NCI-H2227 (cell line): ENCODE measurements at regions not wholly inside any gene's neighbourhood (a gene's known extent, or its start where the extent isn't known, plus 50 kb on each side); places are given as distances from the start of the nearest gene placed in this dataset.
"Not testable (repeated sequence)": the region's sequence is repeated elsewhere in the genome, so short reads cannot be mapped to it uniquely, and the experiment has no call there.

Experiments
- DNase-seq: peaks from one replicate; lab custom pipeline; 2025; ENCODE audit not compliant: unreplicated experiment; lab: John Stamatoyannopoulos, UW

DNA sequence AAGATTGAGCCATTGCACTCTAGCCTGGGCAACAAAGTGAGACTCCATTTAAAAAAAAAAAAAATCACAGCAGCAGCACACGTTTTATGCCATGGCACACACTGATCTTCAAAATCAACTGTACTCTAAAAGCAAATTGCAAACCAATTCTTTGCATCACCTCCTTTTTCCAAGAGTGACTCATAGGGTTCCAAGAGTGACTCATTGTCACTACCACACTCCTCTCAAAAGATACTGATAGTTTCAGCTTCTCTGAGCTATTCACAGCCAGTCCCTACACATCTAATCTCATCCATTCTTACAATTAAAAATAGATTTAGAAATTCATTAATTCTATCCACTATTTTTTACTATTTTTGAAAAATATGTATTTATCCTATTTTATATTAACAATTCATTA lies 1494.9 kb upstream of the AGA start:
- no peak for DNase-seq

DNA sequence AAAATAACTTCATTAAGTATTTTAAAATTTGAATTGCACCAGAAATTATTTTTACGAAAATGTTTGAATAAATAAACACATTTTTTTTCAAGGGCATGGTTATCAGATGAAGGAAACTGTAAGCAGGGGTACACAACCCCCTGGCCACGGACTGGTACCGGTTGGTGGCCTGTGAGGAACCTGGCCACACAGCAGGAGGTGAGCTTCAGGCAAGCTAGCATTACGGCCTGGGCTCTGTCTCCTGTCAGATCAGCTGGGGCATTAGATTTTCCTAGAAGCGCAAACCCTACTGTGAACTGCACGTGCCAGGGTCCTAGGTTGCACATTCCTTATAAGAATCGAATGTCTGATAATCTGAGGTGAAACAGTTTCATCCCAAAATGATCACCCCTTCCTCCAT lies 1499.7 kb upstream of the AGA start:
- DNase-seq, result no peak

DNA sequence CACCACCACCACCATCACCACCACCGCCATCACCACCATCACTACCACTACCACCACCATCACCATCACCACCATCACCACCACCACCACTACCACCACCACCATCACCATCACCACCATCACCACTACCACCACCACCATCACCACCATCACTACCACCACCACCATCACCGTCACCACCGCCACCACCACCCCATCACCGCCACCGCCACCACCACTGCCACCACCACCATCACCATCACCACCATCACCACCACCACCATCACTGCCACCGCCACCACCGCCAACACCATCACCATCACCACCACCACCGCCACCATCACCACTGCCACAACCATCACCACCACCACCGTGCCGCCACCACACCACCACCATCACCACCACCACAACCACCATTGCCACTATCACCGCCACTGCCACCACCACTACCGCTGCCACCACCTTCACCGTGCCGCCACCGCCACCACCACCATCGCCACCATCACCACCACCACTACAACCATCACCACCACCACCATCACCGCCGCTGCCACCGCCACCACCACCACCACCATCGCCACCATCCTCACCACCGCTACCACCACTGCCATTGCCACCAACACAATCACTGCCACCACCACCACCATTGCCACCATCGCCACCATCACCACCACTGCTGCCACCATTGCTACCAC lies 1511.3 kb upstream of the AGA start:
- DNase-seq, result no peak

DNA sequence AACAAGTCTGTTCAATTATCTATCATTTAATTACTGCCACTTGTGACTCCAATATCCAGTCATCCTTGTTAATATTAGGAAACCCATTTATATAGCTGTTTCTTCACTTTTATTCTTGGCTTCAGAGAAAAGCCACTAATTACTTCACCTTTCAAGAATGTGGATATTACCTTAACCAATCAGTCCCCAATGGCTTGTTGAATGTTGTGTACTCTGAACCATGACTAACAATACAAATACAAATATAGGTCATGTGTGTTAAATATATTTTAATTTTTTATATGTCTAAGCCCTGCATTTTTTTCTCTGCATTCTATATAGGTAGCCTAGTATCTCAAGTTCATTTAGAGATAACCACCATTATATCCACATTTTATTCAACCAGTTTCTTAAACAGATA lies 1513.4 kb upstream of the AGA start:
- DNase-seq, result no peak

DNA sequence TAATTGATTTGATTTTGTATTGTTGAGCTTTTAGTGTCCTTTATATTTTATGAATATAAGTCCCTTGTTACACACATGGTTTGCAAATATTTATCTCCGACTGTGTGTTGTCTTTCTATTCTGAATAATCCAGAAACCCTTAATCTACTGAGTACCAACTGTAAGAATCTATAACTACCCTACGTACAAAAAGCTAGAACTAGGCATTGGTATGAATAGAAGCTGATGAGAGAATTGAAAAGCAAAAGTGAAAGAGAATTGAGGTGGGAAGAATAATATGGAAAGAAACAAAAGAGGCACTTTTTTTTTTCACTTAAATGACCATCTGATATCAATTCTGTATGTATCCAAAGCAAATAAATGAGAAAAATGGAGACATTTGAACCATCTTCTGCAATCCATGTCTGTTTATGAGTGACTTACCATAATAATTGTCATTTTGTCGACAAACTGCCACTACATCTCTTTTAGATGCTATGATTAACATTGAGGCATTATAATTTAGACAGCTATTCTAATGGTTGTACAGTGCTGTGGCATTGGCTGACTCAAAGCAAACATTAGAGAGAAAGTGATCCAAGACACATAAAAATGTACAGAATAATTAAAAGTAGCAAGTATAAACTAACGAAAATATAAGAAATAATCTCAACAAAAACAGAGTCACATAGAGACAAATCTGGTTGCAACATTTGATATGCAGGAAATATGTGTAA lies 1516.6 kb upstream of the AGA start:
- DNase-seq, result no peak

DNA sequence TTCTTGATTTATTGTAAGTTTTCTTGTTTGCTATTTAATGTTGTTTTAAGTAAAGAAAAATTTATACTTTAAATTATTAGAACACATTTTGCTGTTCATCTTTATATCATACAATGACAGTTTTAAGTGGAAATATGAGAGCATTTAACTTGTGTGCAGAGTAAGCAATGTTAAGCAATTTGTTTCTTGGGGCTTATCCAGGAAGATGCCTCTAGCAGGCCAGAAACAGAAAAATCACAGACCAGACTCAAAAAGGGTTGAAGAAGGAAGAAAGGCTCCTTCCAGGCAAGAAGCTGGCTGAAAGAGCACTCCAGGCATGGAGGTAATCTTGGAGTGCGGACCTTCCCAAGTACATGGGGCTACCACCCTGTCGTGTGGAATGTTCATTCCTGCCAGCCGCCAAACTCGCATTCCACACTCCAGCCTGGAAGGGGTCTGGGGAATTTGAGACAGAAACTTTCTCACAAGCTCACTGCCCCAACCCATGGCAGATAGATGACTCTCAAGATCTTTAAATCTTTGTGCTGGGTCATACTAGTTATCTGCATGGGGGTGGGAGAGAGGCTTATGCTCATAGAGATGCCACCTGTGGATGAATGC lies 1521.3 kb upstream of the AGA start:
- DNase-seq, result no peak

DNA sequence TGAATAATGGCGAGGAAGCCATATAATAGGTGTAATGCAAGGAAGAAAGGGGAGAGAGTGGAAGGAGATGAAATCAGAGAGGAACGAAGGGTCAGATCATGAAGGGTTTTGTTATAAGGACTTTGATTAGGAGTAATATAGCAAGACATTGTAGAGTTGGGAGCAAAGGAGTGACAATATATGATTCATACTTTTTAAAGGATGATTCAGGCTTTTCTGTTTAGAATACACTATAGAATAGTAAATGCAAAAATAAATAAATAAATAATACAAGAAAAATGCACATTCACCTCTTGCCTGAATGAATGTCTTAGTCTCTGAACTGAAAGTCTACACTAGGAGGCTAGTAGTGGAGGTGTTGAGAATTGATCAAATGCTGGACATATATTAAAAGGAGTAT lies 1524.4 kb upstream of the AGA start:
- DNase-seq, result no peak

DNA sequence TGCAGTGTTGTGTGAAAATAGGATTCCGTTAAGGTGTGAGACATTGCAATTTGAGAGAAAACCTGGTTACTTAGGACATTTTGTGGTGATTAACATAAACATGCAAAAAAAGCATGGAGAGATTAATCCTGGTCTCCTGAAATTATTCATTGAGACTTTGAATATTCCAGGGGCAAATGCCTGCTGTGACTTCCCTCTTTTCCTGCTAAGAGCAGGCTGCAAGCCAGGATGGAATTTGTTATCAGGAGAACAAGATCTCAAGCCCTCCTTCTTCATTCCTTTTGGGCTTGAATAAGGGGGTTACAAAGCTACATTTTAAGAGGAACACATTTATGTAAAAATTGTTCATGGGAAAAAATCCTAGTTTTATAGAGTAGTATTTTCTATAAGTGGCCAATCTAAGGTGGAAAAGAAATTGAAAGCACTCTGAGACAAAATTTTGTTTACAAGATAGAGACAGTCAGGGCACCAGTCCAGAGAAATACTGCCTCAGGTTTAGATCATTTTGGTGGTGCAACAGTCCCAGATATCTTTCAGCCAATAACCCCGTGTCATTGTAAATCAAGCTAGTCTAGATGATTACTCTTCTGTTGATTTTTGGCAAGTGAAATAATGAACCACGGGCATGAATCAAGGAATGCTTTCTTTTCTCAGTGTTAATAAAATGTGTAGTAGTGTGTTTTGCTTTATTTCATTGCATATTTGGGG lies 1528.3 kb upstream of the AGA start:
- DNase-seq, result no peak

DNA sequence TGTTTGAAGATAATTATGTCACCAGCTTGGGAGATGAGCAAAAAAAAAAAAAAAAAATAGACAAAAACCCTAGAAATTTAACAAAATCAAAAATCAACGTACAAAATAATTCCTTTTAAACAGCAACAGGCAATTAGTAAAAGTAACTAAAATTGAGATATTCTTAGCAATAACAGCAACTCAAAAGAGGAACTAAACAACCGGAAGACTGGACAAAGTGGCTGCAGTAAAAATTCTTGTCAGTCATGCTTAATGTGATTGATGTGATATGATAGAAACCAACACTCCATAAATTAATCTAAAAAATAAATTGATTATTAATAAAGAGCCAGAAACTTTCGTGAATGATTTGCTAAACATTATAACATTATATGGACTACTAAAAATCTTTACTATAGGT lies 1534.6 kb upstream of the AGA start:
- no peak for DNase-seq

DNA sequence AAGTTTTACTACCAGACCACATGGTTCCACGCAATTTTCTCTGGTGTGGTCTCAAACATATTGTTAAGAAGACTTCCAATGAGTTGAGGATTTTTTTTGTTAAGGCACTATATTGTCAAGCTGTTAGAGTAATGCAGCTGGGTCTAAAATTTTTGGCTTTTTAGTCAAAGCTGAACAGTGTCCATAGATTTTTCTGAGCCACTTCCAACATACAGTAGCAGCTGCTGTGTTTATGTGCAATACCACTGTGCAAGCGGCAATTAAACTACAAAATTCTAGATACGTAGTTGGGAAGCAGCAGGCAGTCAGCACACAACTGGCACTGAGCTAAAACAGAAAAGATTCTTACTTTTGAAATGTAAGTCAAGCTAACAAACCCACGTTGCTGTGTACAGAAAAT lies 1551.1 kb upstream of the AGA start:
- no peak for DNase-seq

DNA sequence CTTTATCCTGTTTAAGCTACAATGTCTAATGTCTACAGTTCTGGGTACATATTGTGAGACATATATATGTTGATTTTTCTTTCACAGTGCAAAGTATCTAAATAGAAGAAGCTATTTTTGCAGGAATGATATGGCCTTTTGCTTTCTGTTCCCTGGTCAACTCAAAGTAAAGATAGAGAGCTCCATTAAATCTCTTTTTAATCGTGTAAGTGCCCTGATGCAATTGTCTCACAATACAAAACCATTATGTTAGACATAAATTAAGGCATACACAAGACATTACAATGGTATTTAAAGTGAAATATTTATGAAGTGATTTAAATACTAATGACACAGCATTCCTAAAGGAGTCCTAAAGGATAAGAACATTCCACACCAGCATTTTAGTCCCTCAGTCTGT lies 1559.7 kb upstream of the AGA start:
- DNase-seq, result no peak

DNA sequence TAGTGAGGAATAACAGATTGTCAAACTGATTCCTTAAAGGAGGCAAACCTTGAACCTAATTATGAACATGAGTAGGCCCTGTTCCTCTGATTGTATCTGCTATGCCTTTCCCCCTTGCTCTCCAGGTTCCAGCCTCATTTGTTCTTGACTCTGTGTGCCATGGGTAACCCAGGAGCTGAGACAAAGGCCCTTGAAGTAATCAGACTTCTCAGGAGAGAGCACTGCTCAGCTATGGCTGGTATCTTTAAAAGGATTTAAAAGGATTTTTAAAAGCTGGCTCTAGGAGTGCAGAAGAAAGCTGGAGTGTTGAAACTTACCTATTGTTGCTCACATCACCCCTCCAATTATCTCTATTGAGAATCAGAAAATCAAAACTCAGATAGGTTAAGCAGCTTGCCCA lies 1565.5 kb upstream of the AGA start:
- no peak for DNase-seq

DNA sequence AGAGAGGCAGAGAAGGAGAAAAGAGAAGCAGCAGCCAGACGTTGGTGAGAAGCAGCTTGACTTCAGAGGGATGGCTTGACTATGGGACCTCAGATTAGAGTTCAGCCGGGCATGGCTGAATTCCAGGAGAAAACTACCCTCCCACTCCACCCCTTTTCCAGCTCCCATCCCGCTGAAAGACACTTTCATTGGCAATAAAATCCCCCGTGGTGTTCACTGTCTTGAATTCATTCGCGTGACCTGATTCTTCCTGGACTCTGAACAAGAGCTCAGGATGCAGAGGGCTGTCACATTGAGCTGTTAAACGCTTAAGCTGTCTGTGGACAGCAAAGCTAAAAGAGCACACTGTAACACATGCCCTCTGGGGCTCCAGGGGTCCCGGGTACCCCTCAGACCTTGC lies 1575.3 kb upstream of the AGA start:
- no peak for DNase-seq

DNA sequence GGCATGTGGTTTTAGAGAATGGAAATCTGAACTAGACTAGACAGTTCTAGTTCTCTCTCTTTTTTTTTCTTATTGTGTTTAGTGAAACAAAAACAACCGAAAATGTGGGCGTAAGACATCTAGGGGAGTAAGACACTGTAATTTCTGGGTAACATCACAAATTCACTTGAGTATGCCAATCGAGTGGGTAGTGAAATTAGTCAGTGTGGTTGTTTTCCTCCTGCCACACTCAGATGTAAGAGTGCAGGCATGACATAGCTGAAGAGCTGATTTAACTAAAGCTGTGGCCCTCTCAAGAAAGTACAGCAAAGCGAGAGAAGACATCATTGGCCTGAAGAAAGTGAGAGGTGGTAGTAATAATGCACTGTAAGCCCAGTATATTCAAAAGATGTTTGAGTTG lies 1585.3 kb upstream of the AGA start:
- DNase-seq, result no peak

DNA sequence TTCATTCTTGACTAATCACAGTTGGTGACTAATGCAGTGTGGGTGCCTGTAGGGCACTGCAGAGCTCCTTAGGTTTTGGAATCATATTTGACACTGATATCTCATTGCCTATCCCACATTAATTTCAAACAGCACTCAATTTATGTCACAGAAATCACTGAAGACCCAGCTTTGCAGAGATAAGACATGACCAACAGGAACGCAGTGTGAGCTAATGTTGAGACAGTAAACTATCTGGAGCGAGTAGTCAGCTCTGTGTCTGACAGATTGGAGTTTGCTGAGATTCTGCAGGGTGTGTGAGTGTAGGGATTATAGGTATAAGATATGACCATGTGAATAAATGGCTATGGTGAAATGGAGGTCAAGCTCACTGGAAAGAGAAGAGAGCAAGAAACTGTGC lies 1586.1 kb upstream of the AGA start:
- DNase-seq, result no peak

DNA sequence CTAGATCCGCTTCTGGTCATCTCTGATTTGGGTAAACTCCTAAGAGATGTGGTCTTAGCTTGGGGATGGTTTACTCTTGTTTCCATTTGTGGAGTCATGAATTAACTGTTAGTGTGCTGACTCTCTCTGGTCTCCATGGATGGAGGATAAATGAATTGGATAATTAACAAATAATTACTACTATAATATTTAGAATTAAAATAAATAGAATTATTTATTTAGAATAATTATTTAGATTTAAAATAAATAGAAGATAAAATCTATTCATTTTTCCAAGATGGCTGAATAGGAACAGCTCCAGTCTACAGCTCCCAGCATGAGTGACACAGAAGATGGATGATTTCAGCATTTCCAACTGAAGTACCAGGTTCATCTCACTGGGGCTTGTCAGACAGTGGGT lies 1587.4 kb upstream of the AGA start:
- DNase-seq, result no peak

DNA sequence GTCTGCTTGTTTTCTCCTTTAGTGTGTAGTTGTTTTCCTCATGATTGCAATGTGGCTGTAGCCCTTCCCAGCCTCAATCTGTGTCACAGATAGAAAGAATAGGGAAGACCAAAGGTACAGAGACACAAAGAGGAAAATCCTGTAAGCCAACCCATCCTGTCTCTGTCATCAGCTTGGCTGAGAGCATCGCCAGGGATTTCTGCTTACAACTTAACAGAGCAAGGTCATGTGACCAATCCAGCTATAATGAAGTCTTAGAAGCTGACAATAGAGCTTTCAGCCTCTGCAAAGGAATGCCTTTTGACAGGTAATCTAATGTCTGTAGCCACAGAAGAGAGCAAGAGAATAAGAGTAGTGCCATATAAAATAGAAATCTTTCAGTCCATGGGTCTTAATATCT lies 1598.0 kb upstream of the AGA start:
- DNase-seq, result no peak

DNA sequence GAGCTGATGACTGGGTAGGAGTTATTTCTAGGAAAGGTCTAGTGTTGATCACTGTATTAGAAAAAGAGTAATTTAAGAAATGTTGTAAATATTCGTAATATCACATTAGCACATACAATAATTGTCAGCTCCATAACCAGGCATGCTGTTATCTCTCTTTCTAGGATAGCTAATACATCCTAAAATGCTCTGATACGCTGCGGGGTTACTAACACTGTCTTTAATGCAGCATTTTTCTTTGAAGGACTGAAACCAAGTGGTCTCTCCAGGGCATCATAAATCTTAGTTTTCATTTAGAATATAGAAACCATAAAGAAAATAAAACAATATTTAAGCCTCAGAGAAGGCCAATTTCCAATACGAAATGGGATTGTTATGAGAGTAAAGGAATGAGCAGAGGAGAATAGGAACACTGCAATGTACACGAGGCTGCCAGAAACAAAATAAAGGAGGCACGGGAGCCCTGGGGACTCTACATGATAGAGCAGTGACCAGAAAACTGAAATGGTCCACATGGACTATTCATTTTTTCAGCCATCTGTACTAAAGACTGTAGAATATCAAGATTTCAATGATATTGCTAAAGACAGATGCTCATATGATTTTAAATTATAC lies 1606.7 kb upstream of the AGA start:
- DNase-seq, result no peak

DNA sequence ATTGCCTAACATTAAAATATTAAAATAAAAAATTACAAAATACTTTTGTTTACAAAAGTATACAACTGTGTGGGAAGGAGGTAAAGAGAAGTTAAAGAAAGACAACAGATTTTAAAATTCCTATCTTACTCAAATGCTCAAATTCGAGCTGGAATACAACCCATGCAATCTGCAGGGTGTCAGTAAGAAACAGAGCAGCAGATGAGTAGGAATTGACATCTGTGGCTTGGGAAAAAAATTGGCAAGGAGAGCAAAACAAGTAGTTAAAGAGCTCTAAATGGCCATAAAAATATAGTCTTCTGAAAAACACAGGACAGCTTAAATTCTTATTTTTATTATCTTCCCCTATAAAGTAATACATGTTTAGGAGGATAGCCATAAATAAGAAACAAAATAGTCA lies 1609.0 kb upstream of the AGA start:
- DNase-seq, result no peak

DNA sequence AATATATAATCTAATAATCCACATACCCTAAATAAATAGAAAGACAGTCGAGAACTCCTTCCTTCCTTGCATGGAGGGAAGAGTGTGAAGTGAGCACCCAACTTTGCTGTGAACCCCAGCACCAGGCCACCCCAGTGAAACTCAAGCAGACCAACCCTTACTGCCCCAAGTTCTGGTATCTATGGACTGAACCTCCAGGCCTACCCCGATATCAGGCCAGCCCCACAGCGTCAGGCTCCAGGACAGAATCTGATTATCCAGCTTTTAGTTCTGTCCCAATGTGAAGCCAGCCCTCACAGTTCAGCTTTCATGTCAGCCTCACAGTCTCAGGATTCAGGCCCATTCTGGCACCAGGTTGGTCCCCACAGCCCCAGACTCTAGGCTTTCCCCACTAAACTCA lies 1617.2 kb upstream of the AGA start:
- DNase-seq, result no peak

DNA sequence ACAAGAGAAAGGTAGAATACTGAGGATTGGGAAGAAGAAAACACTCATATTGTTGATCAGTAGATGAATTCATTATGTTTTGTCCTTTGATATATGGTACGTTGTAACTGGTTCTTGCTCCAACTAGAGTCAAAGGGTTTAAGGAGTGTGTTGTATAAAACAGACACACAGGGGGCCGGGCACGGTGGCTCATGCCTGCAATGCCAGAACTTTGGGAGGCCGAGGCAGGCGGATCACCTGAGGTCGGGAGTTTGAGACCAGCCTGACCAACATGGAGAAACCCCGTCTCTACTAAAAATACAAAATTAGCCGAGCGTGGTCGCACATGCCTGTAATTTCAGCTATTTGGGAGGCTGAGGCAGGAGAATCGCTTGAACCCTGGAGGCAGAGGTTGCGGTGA lies 1624.0 kb upstream of the AGA start:
- not testable (repeated sequence) for DNase-seq

DNA sequence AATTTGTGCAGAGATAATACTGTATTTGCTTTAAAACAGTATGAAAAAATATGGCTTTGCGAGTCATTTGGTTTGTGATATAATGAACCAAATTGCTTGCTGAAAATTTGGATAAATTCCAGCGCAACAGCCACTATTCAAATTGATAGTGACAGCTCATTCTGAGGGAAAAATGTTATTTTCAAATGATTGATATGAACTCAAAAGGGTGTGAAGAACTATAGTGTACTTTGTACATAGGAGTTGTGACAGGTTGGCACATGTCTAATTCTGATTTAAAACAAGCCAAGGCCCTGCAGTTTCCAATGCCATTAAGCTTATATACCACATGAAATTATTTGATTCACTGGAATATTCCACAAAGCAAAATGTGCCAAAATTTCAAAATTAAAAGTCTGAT lies 1628.9 kb upstream of the AGA start:
- no peak for DNase-seq
